ENCODE measurements at regions not wholly inside any gene's neighbourhood (a gene's known extent, or its start where the extent isn't known, plus 50 kb on each side); places are given as distances from the start of the nearest gene placed in this dataset.

DNA sequence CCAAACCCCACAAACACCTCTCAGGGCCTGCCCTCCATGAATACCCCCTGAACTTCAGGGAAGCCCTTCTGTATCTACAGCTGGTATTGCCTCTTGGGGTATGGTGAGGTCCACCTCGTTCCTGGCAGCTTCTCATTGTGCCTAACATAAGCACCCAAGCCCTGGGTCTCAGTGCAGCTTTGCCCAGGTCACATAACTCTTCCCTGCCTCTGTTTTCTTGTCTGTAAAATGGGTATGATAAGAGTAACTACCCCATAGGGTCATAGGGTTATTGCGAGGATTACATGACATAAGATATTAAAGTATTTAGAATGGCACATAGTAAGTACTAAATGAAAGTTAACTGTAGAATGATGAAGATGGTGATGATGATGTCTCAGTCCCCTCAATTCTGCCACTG, 190.0 kb upstream of the PWP1 start:
- Histone ChIP-seq H3K36me3 (ENCODE audit: control insufficient read depth in 4 of 4, insufficient read depth in 4 of 4, low read length in 4 of 4) (no peaks in the 10 kb centered on the region), H3K4me1 (ENCODE audit: control insufficient read depth in 5 of 5, insufficient read depth in 5 of 5, low read length in 5 of 5) (no peaks in the 10 kb centered on the region), H3K4me3 (no peak overlapping the region), H3K9me3 (ENCODE audit: control insufficient read depth in 4 of 4, insufficient read depth in 3 of 4, low read length in 3 of 4) (peaks cover 0 to 2% (median 0%) of the 10 kb centered on the region in 4 donors), H3K27ac (ENCODE audit: low read depth in 1 of 2, low read length in 1 of 2) (no peak overlapping the region), H3K9ac (ENCODE audit: insufficient read depth in 1 of 2, low read length in 2 of 2) (no peak overlapping the region), H3K27me3 (ENCODE audit: control insufficient read depth in 3 of 3, insufficient read depth in 3 of 3, low read length in 2 of 3) (no peaks in the 10 kb centered on the region)
- TF ChIP-seq, protein P1, sequence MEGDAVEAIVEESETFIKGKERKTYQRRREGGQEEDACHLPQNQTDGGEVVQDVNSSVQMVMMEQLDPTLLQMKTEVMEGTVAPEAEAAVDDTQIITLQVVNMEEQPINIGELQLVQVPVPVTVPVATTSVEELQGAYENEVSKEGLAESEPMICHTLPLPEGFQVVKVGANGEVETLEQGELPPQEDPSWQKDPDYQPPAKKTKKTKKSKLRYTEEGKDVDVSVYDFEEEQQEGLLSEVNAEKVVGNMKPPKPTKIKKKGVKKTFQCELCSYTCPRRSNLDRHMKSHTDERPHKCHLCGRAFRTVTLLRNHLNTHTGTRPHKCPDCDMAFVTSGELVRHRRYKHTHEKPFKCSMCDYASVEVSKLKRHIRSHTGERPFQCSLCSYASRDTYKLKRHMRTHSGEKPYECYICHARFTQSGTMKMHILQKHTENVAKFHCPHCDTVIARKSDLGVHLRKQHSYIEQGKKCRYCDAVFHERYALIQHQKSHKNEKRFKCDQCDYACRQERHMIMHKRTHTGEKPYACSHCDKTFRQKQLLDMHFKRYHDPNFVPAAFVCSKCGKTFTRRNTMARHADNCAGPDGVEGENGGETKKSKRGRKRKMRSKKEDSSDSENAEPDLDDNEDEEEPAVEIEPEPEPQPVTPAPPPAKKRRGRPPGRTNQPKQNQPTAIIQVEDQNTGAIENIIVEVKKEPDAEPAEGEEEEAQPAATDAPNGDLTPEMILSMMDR (IDR thresholded peaks at IDR 0.05; ENCODE audit: control extremely low read depth, extremely low read depth), result no peak
- WGBS, 2 donors, result 91 to 95% methylated on average over 2 of the region's 2 CpGs
- DNase-seq (no peak), ATAC-seq (ENCODE audit: insufficient read depth, low FRiP score) (no peak)

DNA sequence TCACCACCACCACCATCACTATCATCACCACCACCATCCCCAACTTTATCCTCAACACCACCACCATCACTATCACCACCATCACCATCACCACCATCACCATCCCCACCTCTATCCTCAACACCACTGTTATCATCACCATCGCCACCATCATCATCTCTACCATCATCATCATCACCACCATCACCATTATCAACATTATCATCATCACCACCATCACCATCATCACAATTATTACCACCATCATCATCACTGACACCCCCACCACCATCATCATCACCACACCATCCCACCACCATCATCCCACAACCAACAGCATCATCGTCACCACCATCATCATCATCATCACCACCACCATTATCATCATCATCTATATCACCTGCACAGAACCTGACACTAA, 188.4 kb upstream of the PWP1 start:
- Histone ChIP-seq H3K9me3 (ENCODE audit: control insufficient read depth in 4 of 4, insufficient read depth in 3 of 4, low read length in 3 of 4) (peaks cover 0 to 2% (median 0%) of the 10 kb centered on the region in 4 donors), H3K27ac (ENCODE audit: low read depth in 1 of 2, low read length in 1 of 2) (no peak overlapping the region), H3K4me1 (ENCODE audit: control insufficient read depth in 5 of 5, insufficient read depth in 5 of 5, low read length in 5 of 5) (no peaks in the 10 kb centered on the region), H3K4me3 (no peak overlapping the region), H3K9ac (ENCODE audit: insufficient read depth in 1 of 2, low read length in 2 of 2) (no peak overlapping the region), H3K27me3 (ENCODE audit: control insufficient read depth in 3 of 3, insufficient read depth in 3 of 3, low read length in 2 of 3) (no peaks in the 10 kb centered on the region), H3K36me3 (ENCODE audit: control insufficient read depth in 4 of 4, insufficient read depth in 4 of 4, low read length in 4 of 4) (no peaks in the 10 kb centered on the region)
- 94 to 97% methylated on average over 2 of the region's 2 CpGs for WGBS, 2 donors
- no peak for DNase-seq
- TF ChIP-seq, protein P1 (IDR thresholded peaks at IDR 0.05; ENCODE audit: control extremely low read depth, extremely low read depth), result no peak
- no peak for ATAC-seq (ENCODE audit: insufficient read depth, low FRiP score)

DNA sequence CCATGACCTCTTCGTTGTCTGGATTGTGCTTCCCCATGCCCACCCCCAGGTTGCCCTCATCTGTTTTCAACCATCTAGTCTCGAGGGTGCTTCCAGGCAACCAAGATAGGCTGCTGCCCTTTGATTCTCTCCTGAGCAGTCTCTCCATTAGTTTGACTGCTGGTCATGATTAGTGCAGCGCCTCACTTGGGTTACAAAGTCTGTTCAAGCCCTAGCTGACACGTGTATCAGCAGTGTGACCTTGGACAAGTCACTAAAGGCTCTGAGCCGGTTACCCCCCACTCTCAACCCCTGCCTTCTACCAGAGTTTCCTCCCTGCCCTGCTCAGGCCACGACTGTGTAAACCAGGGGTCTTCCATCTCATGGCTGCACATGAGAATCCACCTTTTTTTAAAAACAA, 185.3 kb upstream of the PWP1 start:
- WGBS, 2 donors, result 81 to 91% methylated on average over 6 of the region's 6 CpGs
- Histone ChIP-seq H3K27me3 (ENCODE audit: control insufficient read depth in 3 of 3, insufficient read depth in 3 of 3, low read length in 2 of 3) (no peaks in the 10 kb centered on the region), H3K9me3 (ENCODE audit: control insufficient read depth in 4 of 4, insufficient read depth in 3 of 4, low read length in 3 of 4) (no peaks in the 10 kb centered on the region), H3K4me1 (ENCODE audit: control insufficient read depth in 5 of 5, insufficient read depth in 5 of 5, low read length in 5 of 5) (no peaks in the 10 kb centered on the region), H3K27ac (ENCODE audit: low read depth in 1 of 2, low read length in 1 of 2) (no peak overlapping the region), H3K9ac (ENCODE audit: insufficient read depth in 1 of 2, low read length in 2 of 2) (no peak overlapping the region), H3K4me3 (no peak overlapping the region), H3K36me3 (ENCODE audit: control insufficient read depth in 4 of 4, insufficient read depth in 4 of 4, low read length in 4 of 4) (no peaks in the 10 kb centered on the region)
- TF ChIP-seq, protein P1 (IDR thresholded peaks at IDR 0.05; ENCODE audit: control extremely low read depth, extremely low read depth), result no peak
- ATAC-seq (ENCODE audit: insufficient read depth, low FRiP score) (no peak), DNase-seq (no peak)

DNA sequence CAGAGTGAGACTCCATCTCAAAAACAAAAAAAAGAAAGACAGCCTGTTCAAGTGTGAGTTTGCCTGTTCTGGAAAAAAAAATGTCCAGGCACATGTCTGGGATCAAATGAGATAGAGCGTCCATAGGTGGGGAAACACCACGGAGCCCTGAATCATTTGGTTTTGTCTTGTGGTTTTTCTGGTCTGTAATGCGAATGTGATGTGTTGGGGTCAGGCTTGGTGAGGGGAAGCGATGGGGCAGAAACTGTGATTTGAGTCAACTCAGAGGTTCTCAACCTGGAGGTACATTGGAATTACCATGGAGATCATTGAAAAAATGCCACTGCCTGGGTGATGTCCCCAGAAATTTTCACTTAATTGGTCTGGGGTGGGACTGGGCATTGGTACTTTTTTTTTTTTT, 183.9 kb upstream of the PWP1 start:
- ATAC-seq (ENCODE audit: insufficient read depth, low FRiP score), result no peak
- Histone ChIP-seq H3K4me1 (ENCODE audit: control insufficient read depth in 5 of 5, insufficient read depth in 5 of 5, low read length in 5 of 5) (no peaks in the 10 kb centered on the region), H3K4me3 (no peak overlapping the region), H3K9ac (ENCODE audit: insufficient read depth in 1 of 2, low read length in 2 of 2) (no peak overlapping the region), H3K27ac (ENCODE audit: low read depth in 1 of 2, low read length in 1 of 2) (no peak overlapping the region), H3K27me3 (ENCODE audit: control insufficient read depth in 3 of 3, insufficient read depth in 3 of 3, low read length in 2 of 3) (no peaks in the 10 kb centered on the region), H3K9me3 (ENCODE audit: control insufficient read depth in 4 of 4, insufficient read depth in 3 of 4, low read length in 3 of 4) (no peaks in the 10 kb centered on the region), H3K36me3 (ENCODE audit: control insufficient read depth in 4 of 4, insufficient read depth in 4 of 4, low read length in 4 of 4) (no peaks in the 10 kb centered on the region)
- TF ChIP-seq, protein P1 (IDR thresholded peaks at IDR 0.05; ENCODE audit: control extremely low read depth, extremely low read depth), result no peak
- DNase-seq, result no peak
- WGBS, 2 donors, result 59 to 68% methylated on average over 4 of the region's 4 CpGs

Data from lung (tissue), 11 donors.